ENCODE measurements at regions not wholly inside any gene's neighbourhood (a gene's known extent, or its start where the extent isn't known, plus 50 kb on each side); places are given as distances from the start of the nearest gene placed in this dataset.

DNA sequence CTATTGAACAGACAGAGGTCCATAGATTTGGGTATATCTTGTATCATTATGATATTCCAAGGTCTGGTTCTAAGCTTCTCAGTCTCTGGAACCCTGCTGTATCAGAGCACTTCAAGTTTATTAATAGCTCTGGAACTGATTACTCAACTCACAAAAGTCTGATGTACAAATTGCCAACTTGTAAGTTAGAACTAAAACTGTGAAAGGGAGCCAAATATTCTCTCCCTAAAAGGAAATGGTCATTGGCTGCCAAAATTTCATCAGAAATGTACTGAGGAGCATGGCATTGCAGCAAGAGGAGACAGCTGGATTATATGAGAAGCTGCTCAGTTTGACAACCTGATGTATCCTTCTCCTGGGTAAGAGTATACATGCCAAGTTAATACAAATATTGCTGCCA, 828.8 kb upstream of the SEL1L start:
- DNase-seq = no peak

DNA sequence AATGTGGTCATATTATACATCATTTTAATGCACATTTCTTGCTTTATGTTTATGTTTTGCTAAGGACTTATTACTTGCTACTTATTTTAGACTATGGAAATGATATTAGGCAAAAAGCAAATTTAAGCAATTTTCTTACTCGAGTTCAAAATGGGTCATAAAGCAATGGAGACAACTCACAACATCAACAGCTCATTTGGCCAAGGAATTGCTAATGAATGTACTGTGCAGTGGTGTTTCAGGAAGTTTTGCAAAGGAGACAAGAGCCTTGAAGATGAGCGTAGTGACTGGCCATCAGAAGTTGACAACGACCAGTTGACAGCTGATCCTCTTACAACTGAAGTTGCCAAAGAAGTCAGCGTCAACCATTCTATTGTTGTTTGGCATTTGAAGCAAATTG, 831.8 kb upstream of the SEL1L start:
- DNase-seq = no peak

DNA sequence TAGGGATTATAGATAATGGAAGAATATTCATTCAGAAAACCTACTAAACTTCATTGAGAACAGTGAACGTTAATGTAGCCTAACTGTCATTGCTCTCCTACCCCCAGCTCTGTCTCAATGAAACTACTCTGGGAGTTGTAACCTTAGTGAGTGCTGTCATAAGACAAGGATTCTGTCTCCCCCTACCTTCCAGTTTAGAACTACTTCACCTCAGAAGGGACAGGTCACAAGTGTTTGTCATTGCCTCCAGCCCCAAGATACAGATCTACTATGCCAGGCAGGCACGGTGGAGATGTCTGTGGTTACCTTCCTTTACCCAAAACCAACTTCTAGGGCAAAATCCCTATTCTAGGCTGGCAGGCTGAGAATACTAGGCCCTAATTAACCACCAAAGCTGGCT, 833.1 kb upstream of the SEL1L start:
- DNase-seq = no peak

DNA sequence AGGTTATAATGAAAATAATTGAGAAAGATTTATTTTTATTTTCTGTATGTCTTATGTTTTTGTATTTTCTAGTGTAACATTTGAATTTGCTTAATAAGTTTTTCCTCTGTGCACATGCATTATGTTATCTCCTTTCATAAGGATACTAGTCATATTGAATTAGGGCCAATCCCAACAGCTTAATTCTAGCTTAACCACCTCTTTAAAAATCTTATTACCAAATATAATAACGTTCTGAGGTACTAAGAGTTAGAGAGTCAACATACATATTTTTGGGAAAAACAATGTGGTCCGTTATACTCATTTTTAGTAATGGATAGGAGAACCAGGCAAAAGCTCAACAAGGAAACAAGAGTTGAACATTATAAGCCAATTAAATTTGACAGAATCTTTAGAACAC, 845.6 kb upstream of the SEL1L start:
- no peak for DNase-seq

DNA sequence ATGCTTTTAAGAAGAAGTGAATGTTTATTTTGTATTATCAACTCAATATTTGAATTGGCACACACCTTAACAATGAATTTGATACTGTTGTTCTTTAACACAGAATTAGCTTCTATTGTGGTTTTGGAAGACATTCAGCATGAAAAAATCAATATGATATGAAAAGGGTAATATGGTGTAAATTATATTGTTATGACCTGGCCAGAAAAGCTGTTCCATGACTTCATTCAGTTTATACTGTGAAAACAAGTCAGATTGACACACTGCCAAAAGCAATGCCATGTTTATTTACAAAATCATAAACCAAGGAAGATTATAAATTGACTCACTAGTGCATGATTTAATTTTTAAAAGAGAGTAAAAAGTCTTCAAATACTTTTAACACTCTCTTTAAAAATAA, 851.4 kb upstream of the SEL1L start:
- no peak for DNase-seq

DNA sequence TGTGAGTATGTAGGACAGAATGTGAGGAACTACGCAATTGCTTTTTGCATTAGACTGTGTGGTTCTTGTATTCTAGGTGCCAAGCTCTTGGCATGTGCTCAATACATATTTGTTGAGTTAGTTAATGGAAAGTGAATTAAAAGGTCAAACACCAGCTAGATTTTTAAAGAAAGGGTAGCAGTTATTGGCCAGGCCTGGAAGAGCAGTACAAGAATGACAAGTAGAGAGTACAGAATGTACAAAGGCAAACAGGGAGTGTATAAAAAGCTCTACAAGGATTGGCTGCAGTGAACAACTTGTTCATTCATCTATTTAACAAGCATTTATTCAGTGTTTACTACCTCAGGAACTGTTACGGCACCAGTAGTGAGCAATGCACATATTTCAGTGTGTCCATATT, 854.0 kb upstream of the SEL1L start:
- DNase-seq = no peak

DNA sequence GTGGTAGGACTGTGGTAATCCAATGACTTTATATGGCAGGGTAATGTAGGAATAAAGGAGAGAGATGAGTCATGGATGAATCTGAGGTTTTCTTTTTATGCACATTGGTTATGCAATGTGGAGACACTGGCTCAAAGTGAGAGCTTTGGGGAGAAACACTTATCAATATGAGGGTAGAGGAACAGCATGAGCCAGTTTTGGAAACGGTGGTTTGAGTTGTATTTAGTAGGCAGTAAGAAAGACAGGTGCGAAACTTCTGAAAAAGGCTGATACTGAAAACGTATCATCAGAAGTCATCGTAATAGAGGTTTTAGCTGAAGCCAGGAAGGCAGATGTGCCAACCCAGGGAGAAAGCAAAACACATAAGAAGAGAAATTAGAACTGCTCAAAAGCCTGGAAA, 854.8 kb upstream of the SEL1L start:
- DNase-seq = no peak

DNA sequence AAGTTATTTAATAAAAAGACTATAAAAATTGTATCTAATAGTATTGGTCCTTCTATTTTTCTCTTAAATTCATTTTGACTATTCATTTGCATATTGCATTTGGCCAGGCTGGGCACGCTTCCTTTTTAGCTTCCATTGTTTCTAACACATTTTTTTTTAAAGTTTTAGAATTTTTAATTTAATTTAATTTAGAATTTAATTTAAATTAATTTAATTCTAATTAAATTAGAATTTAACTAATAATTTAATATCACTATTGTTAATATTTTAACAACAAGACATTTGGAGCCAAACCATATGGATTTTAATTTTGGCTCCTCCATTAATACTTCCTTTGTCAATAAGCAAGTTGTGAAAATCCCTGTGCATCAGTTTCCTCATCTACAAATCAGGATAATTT, 856.9 kb upstream of the SEL1L start:
- DNase-seq = no peak

DNA sequence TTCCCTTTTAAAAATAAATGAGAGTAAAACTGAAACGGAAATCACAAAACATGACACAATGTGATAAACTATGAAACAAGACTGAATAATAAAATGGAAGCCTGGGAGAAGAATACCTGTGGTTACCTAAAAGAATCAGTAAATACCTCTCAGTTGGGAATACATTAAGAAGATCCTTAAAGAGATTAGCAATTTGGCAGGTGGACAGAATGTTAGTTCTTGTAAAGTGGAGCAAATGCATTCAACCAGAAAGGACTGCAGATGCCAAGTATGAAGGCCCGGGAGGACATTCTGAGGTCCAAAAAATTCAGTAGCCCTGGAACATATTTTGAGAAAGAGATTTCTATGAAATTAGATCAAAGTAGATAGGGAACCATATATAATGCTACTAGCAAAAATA, 861.3 kb upstream of the SEL1L start:
- no peak for DNase-seq

DNA sequence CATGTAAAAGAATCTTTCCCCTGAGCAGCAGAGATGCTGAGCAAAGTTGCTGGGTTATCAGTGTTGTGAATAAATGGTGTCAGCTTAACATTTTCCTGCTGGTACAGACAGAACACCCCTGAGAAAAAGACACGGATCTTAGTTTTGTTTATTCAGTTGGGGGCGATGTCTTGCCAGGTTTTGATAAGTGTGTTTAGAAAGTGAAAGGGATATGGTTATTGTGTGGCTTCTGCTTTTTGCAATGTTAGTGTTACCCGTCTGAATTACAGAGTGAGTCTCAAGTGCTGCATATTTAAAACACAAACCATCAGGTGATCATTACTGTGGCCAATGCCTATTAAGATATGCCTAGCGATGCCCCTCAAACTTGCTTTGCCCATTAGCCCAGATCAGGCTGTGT, 864.6 kb upstream of the SEL1L start:
- peak; percentile 1 for DNase-seq

DNA sequence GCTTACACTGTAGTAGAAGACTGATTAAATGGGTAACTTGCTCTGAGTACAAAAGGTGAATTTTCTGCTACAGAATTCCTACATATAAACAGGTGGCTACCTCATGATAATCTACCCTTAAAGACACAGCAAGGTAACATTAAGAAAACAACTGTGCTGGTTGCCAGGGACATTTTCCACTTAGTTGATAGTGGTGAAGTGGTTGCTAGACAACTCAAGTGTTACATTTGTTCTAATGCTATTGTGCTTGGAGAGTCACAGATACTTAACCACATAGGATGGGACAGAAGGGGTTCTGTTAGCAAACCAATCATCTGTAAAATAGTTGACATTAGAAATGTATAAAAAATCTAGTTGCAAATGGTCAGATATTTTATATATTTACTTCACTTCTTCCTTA, 870.3 kb upstream of the SEL1L start:
- DNase-seq = no peak

DNA sequence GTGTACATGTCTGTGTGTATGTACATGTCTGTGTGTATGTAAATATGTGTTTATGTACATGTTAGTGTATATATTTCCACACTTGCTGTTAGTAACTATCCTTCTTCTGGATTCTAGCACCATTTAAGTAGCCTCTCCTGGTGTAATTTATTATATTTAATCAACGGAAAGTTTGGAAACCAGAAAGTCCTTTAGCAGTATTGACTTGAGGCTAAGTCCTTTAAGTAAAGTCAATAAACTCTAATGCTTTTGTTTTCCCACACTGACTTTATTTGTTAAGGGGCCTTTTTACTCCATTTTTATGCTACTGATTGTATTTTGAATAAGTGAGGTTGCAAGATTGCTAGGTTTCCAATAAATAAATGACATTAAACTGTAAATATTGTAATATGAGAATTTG, 876.4 kb upstream of the SEL1L start:
- DNase-seq = no peak

DNA sequence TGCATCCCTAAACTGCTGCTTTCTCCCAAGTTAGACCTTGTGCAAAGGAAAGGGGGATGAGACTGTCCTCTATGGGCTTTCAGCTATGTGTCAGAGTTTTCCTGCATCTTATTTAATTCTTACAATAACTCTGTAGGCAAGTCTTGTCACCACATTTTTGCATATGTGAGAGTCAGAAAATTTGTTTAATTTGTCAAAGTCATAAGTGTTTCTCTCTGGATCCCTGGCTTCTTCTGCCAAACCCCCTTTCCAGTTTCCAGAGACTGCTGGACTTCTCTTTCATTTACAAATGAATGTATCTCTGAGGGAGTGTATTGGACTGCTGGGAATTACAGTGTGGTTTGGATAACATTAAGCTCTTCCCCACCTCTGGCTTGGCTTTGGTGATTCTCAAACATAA, 877.6 kb upstream of the SEL1L start:
- no peak for DNase-seq

DNA sequence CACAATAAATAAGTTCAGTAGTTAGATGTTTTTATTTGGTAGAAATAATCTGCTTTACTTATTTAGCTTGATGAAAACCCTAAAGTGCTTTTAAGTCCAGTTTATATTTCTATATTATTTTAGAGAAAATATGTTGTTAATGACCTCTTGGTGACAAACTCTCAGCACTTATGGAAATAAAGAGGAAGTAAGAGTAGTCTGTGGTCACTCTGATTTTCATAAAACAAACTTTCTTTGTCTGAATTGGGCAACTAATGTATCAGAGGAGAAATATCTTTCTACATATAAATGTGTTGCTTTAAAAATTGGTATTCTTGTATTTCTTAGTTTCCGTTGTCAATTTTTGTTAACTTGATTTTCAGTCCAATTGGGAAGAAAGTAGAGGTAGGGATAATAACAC, 878.9 kb upstream of the SEL1L start:
- no peak for DNase-seq

DNA sequence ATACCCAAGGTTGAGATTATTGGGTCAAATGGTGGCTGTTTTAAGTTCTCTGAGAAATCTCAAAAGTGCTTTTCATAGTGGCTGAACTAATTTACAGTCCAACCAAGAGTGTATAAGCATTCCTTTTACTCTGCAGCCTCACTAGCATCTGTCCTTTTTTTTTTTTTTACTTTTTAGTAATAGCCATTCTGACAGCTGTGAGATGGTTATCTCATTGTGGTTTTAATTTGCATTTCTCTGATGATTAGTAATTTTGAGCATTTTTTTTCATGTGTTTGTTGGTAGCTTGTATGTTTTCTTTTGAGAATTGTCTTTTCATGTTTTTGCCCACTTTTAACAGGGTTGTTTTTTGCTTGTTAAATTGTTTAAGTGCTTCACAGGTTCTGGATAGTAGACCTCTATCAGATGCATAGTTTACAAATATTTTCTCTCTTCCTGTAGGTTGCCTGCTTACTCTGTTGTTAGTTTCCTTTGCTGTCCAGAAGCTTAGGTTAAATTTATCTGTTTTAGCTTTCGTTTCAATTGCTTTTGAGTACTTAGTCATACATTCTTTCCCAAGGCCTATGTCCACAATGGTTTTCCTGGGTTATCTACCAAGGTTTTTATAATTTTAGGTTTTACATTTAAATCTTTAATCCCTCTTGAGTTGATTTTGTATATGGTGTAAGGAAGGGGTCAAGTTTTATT, 881.3 kb upstream of the SEL1L start:
- no peak for DNase-seq

DNA sequence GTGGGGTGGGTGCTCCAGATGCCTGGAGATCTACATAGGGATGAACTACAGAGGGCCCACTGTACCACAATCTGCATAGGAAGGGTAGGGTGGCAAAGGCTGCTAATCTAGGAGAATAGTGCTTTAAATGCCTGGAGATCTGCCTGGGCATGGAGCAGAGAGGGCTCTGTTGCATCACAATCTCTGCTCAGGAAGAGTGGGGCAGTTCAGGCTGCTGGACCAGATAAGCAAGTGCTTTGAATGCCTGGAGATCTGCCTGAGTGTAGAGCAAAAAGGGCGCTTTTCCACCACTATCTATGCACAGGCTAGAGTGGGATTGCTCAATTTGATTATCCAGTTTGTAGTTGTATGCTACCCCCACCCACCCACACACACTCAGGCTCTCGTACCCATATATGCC, 886.3 kb upstream of the SEL1L start:
- no peak for DNase-seq

DNA sequence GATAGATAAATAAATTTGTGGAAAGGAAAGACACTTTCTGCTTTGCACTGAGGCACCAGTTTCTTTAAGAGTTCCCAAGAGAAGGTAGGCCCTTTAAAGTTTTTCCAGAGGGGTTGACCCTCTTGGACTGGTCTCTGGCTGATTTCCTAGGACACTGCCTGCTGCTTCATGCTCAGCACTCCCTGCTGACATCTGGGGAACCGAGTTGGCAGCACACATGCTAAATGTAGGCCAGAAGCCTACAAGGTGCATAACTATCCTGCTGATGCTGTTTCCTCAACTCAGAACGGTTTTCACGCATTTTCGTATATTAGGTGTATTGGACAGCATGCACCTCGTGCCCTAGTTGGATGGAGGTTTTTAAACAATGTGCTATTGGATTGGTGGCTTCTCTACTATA, 887.2 kb upstream of the SEL1L start:
- no peak for DNase-seq

DNA sequence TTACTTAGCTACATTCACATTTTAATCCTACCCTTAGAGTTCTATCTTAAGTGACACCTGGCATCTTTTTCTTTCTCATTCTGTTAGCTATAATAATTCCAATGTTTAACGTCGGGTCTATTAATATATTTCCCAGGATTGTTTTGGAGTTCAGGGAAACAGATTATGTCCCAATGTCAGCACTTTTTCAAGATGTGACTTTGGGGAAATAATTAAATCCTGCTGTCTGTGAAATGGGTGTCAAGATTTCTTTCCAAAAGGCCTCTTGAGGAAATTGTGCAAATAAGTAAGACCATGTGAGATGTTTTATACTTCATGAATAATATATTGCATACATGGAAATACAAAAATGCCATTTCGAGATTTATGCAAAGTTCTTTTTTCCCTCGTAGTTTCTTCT, 887.6 kb upstream of the SEL1L start:
- no peak for DNase-seq

DNA sequence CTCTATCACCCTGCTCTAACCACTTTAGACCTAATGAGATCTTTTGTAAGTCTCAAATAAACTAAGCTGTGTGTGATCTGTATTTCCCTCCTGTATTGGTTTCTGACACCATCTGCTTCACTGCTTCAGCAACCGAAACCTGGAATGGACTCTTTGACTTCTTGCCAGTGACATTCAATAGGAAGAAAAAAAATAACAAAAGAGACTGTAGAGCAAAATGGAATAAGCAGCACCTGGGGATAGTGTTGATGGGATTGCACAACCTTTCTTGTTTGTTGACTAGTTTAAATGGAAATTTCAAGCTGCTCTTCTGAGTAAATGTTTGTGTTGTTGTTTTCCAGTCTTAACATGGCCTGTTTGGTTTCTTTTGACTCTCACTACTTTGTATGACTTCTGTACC, 888.6 kb upstream of the SEL1L start:
- DNase-seq = no peak

DNA sequence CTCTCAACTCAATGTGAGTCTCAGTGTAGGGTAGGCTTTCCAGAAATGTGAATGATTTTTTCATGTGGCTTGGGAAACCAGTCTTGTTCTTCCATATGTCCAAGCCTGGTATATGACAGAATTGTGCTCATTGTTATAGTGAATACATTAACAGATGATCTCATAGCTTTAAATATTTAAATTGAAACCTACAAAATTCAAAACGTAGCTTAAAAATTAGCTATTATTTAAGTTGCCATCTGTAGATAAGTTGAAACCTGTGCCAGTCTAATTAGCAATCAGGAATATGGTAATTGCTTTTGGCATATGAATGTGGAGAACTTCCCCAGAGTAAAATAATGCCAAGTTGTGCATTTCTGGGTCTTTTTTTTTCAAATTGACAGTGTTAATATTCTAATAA, 891.6 kb upstream of the SEL1L start:
- no peak for DNase-seq

DNA sequence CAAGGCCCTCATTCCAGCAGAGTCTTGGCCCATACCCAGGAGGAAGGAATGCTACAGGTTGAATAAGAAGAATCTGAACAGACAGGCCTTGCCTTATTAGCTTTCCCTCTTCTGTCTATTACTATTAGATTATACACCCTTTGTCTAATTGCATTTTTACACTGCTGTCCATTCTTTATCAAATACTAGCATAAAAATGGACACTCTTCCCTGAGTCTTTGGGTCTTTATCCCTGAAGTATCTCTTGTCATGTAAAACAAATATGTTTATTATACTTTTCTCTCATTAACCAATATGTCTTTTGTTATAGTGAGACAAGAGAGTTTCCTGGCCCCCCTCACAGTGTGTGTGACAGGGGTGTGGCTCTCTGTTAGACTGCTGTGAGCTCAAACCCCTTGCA, 897.4 kb upstream of the SEL1L start:
- no peak for DNase-seq

DNA sequence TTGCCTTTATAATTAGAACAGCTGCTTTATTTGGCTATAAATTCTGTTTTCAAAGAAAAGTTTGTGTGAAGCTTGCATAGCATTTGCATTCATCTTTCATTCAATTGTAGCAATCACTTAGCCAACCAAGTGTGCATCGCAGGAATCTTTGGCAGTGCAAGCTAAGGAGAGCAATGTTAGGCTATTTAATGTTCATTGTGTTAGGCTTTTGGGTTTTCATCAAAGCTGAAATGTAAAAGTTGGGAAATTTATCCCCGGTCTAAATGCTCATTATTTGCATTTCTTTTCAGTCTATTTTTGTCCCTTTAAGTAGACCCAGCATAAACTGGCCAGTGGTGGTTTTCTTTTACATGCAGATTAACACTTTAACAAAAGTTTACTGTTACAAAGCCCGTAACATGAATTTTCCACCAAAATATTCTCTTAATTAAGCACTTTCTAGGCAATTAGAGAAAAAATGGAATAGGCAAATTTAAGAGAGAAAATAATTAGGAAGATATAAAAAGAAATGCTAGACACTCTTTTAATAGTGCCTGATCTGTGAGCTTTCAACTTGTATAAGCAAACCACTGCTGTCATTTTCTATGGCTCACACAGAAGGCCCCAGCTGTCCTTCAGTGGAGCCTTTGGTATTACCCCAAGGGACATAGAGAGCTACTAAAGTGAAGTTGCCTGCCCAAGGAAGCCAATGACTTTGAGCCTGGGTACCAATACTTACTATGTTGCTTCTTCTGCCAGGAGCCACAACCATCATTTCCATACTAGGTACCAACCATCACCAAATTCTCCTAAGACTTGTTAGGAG, 898.9 kb upstream of the SEL1L start:
- no peak for DNase-seq

DNA sequence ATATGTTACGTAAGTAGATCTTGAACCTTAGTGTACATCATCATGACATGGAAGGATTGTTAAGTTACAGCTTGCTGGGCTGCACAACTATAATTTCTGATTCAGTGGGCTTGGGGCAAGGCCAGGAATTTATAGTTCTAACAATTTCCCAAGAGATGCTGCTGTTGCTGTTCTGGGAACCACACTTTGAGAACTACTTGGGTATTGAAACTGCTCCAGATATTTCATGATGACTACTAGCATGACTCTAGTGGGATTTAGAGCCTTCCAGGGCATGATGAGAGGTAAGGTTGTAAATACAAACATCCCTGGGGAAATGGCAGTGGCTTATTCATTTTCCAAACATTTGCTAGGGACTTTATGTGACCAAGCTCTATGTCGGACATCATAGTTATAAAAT, 904.8 kb upstream of the SEL1L start:
- DNase-seq = no peak

DNA sequence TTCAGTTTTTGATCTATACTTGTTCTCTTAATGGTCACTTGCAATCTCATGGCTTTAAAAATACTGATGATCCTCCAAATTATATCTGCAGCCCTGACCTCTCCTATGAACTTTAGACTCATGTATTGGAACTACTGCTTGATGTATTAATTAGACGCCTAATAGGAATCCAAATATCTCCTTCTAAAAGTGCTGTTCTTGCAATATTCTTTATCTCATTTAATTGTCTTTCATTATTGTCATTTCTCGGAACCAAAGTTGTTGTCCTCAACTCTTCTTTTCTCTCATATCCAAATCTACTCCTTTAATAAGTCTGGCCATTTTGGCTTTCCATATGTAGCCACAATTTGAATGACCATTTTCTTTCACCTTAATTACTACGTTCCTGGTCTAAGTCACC, 907.6 kb upstream of the SEL1L start:
- DNase-seq = no peak

Data from left kidney (tissue), 1 donor.